GM21825 (cell line): ENCODE measurements at regions not wholly inside any gene's neighbourhood (a gene's known extent, or its start where the extent isn't known, plus 50 kb on each side); places are given as distances from the start of the nearest gene placed in this dataset.

Source experiments
- ATAC-seq: cut with Tn5 transposase; IDR thresholded peaks from one replicate; pipeline ENCODE4 v1.9.1; 2021; ENCODE audit warnings: mild to moderate bottlenecking, moderate library complexity; ENCODE audit not compliant: unreplicated experiment

DNA sequence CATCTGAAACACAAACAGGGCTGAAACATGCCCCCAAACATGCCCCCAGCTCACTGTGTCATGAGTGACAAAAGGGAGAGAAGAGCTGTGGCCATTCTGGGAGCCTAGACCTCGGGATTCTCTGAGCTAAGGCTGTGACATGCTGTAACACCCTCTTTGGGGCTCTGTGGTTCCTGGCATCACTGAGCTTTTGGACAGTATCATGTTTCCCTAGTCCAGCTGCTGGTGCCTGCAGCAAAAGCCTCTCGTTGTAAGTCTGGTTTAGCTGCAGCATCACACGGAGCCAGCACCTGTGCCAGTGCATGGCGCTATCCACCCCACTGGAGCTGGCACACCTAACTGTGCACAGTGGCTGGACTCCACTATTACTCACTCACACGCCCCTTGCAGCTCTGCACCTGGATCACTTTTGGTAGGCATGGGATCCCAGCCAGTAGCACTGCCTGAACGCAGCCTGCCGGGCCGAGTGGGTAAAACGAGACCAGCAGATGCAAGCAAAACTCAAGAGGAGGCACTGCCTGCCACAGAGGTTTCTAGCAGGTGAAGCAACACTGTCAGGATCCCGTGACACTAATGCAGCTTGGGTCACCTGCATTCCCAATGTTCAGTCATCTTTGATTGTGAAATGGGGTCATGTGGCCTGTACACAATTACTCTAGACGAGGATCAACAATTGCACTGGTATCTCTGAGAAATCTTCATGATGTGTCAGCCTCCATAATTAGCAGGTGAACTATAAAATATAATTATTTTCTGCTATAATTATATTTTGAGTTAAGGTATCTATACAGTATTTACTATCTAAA lies 547.2 kb downstream of the ZNF804A start:
- no peak for ATAC-seq

DNA sequence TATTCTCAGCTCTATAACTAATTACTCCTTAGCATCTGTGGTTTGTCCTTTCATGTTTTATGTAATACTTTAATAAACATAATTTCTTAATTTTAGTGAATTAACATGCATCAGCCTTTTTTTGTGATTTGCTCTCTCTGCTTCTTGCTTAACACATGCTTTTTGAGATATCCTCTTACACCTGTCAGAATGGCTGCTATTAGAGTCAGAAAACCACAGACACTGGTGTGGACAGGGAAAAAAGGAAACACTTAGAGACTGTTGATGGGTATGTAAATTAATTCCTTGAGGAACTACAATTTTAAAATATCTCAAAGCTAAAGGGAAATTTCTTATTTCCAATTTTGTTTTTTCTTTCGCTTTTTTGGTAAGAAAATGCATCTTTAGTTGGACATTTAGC lies 549.0 kb downstream of the ZNF804A start:
- no peak for ATAC-seq

DNA sequence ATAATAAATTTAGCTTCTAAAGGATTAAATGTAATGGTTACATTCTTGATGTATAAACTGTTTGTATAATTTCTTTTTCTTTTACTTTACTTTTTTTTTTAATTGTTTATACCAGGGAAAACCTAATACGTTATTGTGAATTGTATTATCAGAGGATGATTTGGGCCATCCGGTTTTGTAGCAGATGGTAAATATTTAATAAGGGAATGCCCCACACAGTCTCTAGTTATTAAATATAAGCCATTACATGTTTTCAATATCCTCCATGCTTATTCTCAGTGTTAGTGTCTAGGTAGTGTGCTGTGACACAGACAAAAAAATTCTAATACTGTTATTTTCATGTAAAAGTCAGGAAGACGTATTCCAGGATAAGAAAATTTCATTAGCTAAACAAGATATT lies 553.9 kb downstream of the ZNF804A start:
- ATAC-seq = no peak

DNA sequence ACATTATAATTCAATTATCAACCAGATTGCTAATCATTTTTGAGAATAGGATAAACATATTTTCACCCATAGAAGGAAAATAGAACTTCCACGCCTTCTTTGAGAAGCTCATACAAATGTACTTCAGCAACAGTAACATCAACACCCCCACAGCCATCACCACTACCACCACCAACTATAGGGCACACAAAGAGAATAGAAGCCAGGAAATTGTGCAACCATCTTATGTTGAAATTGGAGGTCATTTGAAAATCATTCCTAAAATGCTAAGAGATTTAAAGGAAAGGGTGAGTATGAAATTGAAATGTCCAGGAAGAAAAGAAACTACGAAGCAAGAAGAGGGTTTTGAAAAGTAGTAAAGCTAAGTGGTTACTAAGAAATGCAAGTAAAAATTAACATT lies 563.4 kb downstream of the ZNF804A start:
- no peak for ATAC-seq

DNA sequence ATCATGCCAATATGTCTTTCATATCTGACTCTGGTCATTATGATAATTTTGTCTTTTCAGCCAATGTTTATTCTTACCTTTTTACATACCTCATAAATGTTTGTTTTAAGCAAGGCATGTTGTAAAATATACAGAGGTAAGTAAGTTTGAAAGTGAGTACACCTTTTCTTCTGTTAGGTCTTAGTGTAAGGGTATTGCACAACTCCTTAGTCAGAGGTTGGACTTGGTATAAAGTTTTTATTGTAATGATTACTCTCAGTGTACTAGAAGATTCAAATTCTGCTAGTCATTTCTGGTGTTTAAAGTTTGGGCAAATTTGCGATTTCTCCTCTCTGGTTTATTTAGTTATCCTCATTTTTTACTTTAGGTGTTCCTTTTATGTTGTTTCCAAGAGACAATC lies 564.3 kb upstream of the FSIP2 start:
- ATAC-seq = no peak

DNA sequence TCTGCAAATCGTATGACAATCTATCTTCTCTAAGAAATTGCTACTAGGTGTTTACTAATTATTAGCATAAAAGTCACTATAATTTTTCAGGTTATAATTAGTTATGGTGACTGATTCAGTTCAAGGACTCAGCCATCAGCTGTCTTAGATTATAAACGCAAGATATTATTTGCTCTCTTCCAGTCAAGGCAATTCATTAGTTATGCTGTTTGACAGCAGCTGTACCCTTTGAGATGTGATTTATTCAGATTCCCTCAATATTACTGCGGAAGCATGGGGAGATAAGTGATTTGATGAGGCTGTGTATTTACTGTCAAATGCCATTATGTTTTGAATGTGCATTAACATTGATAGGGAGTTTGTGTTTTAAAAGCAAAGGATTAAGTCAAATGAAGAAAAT lies 558.9 kb upstream of the FSIP2 start:
- ATAC-seq = no peak

DNA sequence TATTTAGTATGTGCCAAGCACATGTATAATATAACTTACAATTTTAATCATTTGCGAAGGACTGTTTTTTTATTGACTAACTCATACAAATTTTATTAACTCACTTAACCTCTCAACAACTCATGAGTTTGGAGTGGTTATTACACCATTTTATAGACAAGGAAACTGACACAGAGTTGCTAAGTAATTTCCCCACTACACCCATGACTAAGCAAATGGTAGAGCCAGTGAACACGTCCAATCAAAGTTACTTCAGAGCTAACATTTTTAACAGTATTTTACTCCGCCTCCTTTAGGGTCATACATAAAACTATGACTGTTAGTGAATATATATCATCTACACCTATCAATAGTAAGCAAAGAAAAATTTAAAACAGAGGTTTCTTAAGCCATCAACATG lies 556.7 kb upstream of the FSIP2 start:
- ATAC-seq = no peak

DNA sequence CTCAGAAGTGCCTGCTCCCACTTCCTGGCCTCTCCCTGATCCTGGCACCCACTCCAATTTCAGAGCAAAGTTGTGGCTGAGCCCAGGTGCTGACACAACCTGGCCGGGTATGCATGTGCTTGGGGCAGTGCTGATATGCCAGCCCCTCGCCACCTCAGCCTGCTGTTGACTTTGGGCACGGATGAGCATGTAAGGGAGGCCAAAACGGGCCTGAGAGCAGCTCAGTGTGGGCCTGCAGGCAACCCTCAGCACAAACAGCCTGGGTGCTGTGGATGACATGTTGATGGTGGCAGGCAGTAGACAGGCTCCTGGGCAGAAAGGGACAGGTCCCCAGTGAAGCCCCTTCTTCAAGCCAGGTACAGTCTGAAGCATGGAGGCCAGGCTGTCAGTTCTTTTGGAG lies 553.6 kb upstream of the FSIP2 start:
- no peak for ATAC-seq

DNA sequence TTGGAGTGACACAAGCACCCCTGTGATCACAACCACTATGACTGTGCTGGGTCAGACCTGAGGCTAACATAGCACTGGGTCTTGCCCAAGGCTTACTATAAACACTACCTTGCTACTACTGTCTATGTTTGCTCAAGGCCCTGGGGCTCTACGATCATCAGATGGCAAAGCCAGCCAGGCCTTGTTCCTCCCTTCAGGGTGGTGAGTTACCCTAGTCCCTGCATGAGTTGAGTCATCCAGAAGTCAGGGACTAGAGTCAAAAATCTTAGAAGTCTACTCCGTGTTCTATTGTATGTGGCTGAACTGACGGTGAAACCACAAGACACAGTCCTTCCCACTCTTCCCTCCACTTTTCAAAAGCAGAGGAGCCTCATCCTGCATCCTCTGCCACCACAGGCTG lies 551.2 kb upstream of the FSIP2 start:
- ATAC-seq = no peak

DNA sequence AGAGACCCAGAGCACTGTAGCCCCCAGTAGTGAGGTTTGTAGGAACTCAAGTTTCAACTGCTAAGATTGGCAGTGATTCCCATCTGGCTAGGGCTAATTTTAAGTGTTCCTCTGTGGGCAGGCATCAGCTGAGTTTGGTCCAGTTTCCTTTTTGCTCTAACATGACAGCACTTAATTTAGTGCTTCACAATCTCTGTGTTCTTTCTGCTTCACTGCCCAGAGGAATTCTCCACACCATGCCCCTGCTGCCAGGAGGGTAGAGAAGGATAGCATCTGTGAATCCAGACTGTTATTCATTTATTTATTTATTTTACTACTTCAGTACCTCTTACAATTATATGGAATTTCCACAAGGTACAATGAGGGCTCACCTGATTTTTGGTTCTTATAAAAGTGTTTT lies 549.9 kb upstream of the FSIP2 start:
- ATAC-seq = no peak

DNA sequence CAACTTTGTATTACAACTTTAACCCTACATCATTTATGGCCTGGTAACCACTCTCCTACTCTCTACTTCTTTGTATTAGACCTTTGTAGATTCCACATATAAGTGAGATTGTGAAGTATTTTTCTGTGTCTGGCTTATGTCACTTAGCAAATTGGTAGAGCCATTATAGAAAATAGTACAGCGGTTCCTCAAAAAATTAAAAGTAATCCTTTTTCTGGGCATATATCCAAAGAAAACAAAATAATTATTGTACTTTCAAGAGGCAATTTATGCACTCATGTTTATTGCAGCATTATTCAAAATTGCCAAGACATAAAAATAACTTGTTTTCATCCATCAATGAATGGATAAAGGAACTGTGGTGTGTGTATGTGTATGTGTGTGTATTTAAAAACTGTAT lies 537.5 kb upstream of the FSIP2 start:
- no peak for ATAC-seq

DNA sequence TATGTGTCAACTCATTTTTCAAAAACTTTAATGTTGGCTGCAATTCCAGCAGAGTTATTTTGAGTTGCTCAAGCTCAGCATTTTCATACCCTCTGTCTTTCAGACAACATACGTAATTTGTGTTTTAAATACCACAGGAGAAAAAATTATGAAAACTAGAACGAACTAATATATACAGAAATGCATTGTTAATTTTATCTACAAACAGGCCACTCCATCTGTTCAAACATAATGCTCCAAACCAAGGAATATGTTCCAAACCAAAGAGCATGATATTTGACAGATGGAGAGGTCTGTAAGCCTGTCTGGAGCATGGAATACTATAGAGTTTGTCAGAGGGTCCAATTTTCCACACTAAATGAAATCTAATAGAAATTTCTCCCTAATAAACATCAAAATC lies 536.2 kb upstream of the FSIP2 start:
- no peak for ATAC-seq

DNA sequence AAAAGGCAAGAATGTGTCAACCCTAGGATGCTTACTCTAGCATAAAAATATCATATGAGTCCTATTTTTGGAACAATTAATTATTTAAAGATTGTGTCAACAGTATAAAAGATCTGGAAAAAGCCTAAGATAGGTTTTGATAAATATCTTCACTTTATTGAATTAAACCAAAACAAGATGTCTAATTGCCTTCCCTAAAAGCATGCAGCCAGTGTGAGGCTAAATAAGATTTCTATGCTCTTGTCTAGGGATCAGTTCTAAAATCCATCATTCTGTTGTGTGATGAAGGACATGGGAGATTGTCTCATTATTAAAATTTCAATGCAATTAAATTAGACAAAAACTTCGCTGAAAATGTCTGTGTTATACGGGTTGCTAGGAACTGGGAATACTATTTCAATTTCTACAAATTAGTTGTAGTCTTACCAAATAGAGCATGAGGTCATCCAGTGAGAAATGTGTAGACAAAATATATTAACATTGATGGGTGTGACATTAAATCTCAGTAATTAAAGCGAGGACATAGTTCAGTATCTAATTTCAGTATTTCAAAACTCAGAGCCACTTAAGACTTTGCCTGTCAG lies 535.6 kb upstream of the FSIP2 start:
- ATAC-seq = no peak

DNA sequence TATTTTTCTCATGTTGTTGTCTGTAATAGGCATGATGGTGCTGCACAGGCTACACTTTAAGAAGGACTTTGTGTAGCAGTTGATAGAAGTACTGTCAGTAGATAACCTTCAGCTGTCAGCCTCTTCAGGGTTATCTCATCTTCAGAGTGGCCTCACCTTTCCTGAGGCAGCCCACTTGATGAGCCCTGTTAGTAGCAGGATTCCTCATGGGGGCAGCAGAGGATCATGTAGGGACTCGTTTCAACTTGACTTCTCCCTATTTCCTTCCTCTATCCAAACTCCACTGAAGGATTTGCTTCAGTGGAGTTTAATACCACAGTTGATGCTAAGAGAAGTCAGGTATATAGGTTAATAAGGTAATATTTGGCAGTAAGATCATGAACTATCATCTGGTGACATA lies 530.3 kb upstream of the FSIP2 start:
- no peak for ATAC-seq

DNA sequence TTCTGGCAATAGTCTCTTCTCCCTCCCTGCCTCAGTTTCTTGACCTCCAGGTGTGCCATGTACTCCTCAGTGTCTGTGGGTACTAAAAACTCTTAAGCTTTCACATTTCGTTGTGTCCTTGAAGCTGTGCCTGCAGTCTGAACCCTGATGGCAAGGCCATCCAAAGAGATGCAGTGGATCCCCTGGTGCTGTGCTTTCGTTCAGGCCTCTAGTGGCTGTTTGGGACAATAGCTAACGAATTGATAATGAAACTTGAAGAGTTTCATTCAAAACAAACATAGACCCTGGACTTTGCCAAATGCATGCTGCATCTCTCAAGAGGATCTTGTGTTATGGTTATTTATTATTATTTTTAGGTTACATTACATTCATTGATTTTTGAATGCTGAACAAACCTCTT lies 523.1 kb upstream of the FSIP2 start:
- ATAC-seq = no peak

DNA sequence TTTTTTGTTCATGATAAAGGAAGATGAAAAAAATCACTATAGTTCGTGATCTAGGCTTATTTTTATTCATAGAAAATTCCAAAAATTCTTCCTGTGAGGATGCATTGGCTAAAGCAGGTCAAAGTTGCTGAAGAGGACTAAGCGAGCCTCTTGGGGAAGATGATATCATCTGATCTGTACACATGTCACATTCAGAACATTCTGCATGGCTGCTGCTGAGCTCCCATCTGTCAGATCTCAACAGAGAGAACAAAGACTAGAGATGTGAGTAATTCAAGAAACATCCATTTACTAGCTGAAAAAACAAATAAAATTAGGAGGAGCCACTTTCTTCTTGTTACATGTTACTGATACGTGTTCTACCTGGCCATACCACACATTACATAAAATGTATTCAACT lies 518.6 kb upstream of the FSIP2 start:
- ATAC-seq = no peak

DNA sequence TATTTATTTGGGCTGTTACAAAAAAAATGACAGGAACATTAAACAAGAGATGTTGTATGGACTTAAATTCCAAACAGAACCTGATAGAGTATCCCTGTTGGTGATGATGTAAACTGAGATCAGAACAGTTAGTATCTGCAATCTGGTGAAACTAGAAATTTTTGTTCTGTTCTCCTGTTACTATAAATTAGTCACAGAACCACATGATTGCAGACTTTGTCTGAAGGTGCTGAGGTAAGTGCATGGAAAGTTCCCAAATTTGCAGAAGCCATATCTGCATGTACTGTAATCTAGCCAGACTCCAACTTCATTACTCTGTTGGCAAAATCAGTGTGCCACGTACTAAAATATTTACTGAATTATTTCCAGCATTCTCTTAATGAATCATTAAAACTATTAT lies 516.3 kb upstream of the FSIP2 start:
- ATAC-seq = no peak

DNA sequence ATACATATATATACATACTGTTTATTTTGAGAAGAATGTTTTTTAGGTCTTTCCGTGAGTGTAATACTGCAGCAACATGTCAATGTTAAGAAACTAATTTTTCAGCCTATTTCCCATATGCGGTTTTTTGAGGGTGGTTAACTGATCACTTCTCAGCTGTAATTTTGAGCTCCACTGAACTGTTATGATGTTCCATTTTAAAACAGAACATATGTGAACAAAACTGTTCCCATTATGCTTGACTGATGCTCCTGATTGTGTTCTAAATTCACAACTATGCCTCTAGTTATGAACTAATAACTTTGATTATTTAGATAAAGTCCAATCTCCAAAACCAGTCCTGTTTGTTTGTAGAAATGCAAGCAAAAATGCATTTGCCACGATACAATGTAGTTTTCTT lies 511.2 kb upstream of the FSIP2 start:
- no peak for ATAC-seq

DNA sequence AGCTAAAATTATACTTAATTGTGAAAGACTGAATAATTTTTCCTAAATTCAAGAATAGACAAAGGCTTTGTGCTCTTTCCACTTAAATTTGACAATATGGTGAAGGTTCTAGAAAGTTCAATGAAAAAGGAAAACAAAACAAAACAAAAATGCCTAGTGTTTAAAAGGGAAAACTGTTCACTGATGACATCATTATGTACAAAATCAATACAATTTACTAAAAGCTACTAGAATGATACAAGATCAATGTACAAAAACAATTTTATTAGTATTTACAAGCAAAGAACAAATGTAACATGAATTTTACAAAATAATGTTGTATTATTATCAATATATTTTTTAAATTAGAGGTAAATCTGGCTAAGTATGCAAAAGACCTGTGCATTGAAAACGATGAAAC lies 499.1 kb upstream of the FSIP2 start:
- no peak for ATAC-seq

DNA sequence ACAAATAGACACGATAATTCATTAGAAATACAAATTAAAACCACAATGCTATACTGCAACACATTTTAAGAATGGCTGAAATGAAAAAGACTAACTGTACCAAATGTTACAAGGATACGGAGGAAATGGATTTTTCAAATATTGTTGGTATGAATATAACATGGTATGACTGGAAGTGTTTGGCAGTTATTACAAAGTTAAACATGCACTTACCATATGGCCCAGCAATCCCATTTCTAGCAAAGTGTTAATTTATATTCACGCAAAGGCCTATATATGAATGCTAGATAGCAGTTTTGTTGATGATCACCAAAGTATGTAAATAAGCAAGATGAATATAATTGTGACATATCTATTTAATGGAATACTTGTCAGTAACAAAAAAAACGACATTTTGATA lies 497.8 kb upstream of the FSIP2 start:
- ATAC-seq = no peak

DNA sequence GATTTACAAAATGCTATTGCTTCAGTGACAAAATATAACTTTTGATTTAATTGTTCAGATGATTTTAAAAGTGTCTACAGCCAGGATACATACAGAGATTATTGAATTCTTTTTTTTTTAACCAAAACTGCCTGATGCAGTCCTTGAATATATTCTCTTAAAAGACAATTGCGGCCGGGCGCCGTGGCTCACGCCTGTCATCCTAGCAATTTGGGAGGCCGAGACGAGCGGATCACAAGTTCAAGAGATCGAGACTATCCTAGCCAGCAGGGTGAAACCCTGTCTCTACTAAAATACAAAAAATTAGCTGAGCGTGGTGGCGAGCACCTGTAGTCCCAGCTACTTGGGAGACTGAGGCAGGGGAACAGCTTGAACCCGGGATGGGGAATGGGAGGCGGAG lies 497.0 kb upstream of the FSIP2 start:
- ATAC-seq = no peak

DNA sequence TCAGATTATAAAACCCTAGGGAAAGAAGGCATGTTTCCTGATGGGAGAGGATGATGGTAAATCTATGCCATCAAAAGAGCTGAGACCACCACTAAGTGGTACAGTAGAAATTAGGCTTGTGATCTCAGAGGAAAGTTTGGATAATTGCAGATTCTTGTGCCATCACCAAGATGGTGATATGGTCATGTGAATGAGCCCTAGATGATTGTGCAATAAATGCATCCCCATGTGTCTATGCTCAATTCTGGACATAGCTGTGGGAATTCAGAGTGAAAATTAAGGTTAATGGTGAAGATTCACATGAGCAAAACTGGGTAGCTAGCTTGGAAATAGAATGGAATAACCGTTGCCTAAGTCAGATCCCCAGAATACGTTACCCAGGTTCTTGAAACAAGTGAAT lies 496.1 kb upstream of the FSIP2 start:
- no peak for ATAC-seq

DNA sequence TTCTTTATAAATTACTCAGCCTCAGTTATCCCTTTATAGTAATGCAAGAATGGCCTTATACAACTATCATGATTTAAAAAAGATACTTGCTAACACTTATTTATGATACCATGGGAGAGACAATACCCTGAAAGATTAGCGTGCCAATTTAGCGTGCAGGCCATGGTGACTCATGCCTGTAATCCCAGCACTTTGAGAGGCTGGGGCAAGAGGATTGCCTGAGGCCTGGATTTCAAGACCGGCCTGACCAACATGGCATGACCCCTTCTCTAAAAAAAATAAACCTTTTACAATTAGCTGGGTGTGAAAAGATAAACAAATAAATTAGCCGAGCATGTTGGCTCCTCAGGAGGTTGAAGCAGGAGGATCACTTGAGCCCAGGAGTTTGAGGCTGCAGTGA lies 493.4 kb upstream of the FSIP2 start:
- ATAC-seq = no peak
